ENCODE measurements at regions not wholly inside any gene's neighbourhood (a gene's known extent, or its start where the extent isn't known, plus 50 kb on each side); places are given as distances from the start of the nearest gene placed in this dataset.

GRCh38 chr4:183801457-183802165 lies 103.5 kb upstream of the STOX2 start:
- TF ChIP-seq EZH2 (IDR thresholded peaks at IDR 0.05; ENCODE audit: insufficient read depth, poor library complexity, severe bottlenecking) (no peak), EZH2phosphoT487 (IDR thresholded peaks at IDR 0.05; ENCODE audit: insufficient read depth, low read depth) (no peak)

Data from GM23248 (cell line).